K562 (cell line): ENCODE measurements at regions not wholly inside any gene's neighbourhood (a gene's known extent, or its start where the extent isn't known, plus 50 kb on each side); places are given as distances from the start of the nearest gene placed in this dataset.

Source experiments
- ATAC-seq: fragments of 200-7000 bp; cut with Tn5 transposase; 3 replicates; pipeline ENCODE4 v1.9.1; 2020; ENCODE audit warnings: moderate library complexity
- BruUV-seq: library from RNA; stranded (reverse); fragments of 400-500 nt; replicated peaks from 2 replicates; lab custom pipeline; 2021; lab: Mats Ljungman, UMichigan
- CTCF ChIA-PET: fragments of 300-600 bp; formaldehyde crosslinking; extraction: SDS; loops from one replicate; lab custom pipeline; 2021; ENCODE audit warnings: low intra/inter-chr PET ratio; lab: Yijun Ruan, JAX
- POLR2A ChIA-PET: fragments of 300-600, 350-650 bp; sonication (Branson Sonifier 250); formaldehyde crosslinking; extraction: SDS; loops from one replicate; lab custom pipeline; 2021; ENCODE audit warnings: antibody characterized with exemption, inconsistent platforms; lab: Yijun Ruan, JAX
- DNase-seq, 4 experiments: peaks; one replicate each; pipeline versions ENCODE4 v3.0.0 to v3.0.0-alpha.2; 2011 to 2018; ENCODE audit warnings: low spot score in 3 of 4, mixed read lengths in 3 of 4; ENCODE audit errors: extremely low read depth in 1 of 4
- FAIRE-seq: peaks from 2 replicates; lab custom pipeline; 2011; peaks lifted over from hg19 to GRCh38; lab: Jason Lieb, UNC
- H2AFZ ChIP-seq: 2 replicates; pipeline ENCODE4 v1.6.0; 2011; ENCODE audit warnings: low read depth, low read length, control low read depth, inconsistent platforms
- H3K27ac ChIP-seq: fragments of 200-600 bp; 3 replicates; pipeline ENCODE4 v1.8.0; 2011; ENCODE audit warnings: low read depth, mild to moderate bottlenecking, control low read depth, inconsistent platforms, low read length, moderate library complexity, mixed read lengths; ENCODE audit errors: extremely low read depth
- H3K27me3 ChIP-seq, 2 experiments: fragments of 300-600 bp in 1 of 2; 2 replicates in 1 of 2; 3 replicates in 1 of 2; pipeline versions ENCODE4 v1.6.0 to v1.8.0; 2011; ENCODE audit warnings: inconsistent platforms in 2 of 2, low read length in 2 of 2, mild to moderate bottlenecking in 1 of 2, mixed read lengths in 1 of 2, moderate library complexity in 1 of 2; ENCODE audit not compliant: control insufficient read depth in 2 of 2, insufficient read depth in 2 of 2
- H3K36me3 ChIP-seq: fragments of 300-600 bp; 3 replicates; pipeline ENCODE4 v1.8.0; 2011; ENCODE audit warnings: mild to moderate bottlenecking, low read length, inconsistent platforms; ENCODE audit not compliant: control insufficient read depth, insufficient read depth
- H3K4me1 ChIP-seq, 2 experiments: fragments of 200-600 bp in 1 of 2; replicated peaks in 1 of 2; 2 replicates in 1 of 2; 3 replicates in 1 of 2; pipeline versions ENCODE4 v1.5.1 to v1.8.0; 2011; ENCODE audit warnings: inconsistent platforms in 2 of 2, low read length in 2 of 2, mild to moderate bottlenecking in 1 of 2, mixed read lengths in 1 of 2, moderate library complexity in 1 of 2; ENCODE audit not compliant: control insufficient read depth in 2 of 2, insufficient read depth in 2 of 2
- H3K4me2 ChIP-seq: 2 replicates; pipeline ENCODE4 v1.6.1; 2011; ENCODE audit warnings: low read length, control low read depth, inconsistent platforms, mixed read lengths; ENCODE audit not compliant: insufficient read depth
- H3K4me3 ChIP-seq: fragments of 200-600 bp; sonication (generic), shearing (Covaris generic); 2 replicates; pipeline ENCODE4 v1.5.1; 2016; ENCODE audit warnings: control low read depth, inconsistent platforms
- H3K79me2 ChIP-seq: fragments of 200-600 bp; 3 replicates; pipeline ENCODE4 v1.8.0; 2011; ENCODE audit warnings: low read length, inconsistent platforms; ENCODE audit not compliant: control insufficient read depth, insufficient read depth
- H3K9ac ChIP-seq, 2 experiments: 2 replicates each; pipeline versions ENCODE4 v1.6.0 to v1.6.1; 2011; ENCODE audit warnings: low read depth in 2 of 2, low read length in 2 of 2, control low read depth in 1 of 2, inconsistent platforms in 1 of 2, mild to moderate bottlenecking in 1 of 2, mixed read lengths in 1 of 2; ENCODE audit not compliant: insufficient read depth in 1 of 2
- H3K9me1 ChIP-seq: one replicate; pipeline ENCODE4 v1.6.0; 2011; ENCODE audit warnings: inconsistent platforms, mild to moderate bottlenecking, low read length, moderate library complexity; ENCODE audit not compliant: control insufficient read depth, insufficient read depth
- H3K9me3 ChIP-seq: replicated peaks from 2 replicates; pipeline ENCODE4 v1.5.1; 2011; ENCODE audit warnings: low read depth, low read length, inconsistent platforms; ENCODE audit not compliant: control insufficient read depth, insufficient read depth
- H4K20me1 ChIP-seq: replicated peaks from 2 replicates; pipeline ENCODE4 v1.6.1; 2011; ENCODE audit warnings: low read length, inconsistent platforms, mixed read lengths; ENCODE audit not compliant: control insufficient read depth, insufficient read depth
- BMI1 ChIP-seq: fragments of 150-350 bp; IDR thresholded peaks from 2 replicates; pipeline ENCODE4 v1.6.1; 2014; ENCODE audit warnings: low read length
- CEBPZ ChIP-seq: fragments of 150-350 bp; IDR thresholded peaks from 2 replicates; pipeline ENCODE4 v1.6.1; 2014; ENCODE audit warnings: low read depth, mild to moderate bottlenecking, low read length, borderline replicate concordance
- ELK3 ChIP-seq: fragments of 450-650 bp; formaldehyde crosslinking; IDR thresholded peaks from 2 replicates; pipeline ENCODE4 v1.4.0; 2020; ENCODE audit warnings: mild to moderate bottlenecking
- ETS2 ChIP-seq: IDR thresholded peaks from 2 replicates; pipeline ENCODE4 v1.6.1; 2016; ENCODE audit warnings: borderline replicate concordance, missing genetic modification characterization, mild to moderate bottlenecking, moderate library complexity, missing compliant biosample characterization; ENCODE audit not compliant: poor library complexity, severe bottlenecking
- HINFP ChIP-seq: fragments of 450-650 bp; conservative IDR thresholded peaks from 2 replicates; pipeline ENCODE4 v1.6.1; 2016; ENCODE audit warnings: missing genetic modification characterization, low read depth, mild to moderate bottlenecking, control low read depth, missing compliant biosample characterization
- HMG20B ChIP-seq: fragments of 250-450 bp; sonication (Bioruptor Pico); IDR thresholded peaks from 2 replicates; pipeline ENCODE4 v1.5.0; 2021; ENCODE audit warnings: mild to moderate bottlenecking
- IRF9 ChIP-seq: fragments of 450-650 bp; IDR thresholded peaks from 2 replicates; pipeline ENCODE4 v1.6.1; 2016; ENCODE audit warnings: missing biosample characterization, missing genetic modification characterization
- NCOA2 ChIP-seq, 2 experiments: fragments of 450-650 bp; IDR thresholded peaks; 2 replicates each; pipeline ENCODE4 v1.6.1; 2018; ENCODE audit warnings: mild to moderate bottlenecking in 2 of 2, moderate library complexity in 1 of 2; ENCODE audit not compliant: partially characterized antibody in 2 of 2
- RCOR1 ChIP-seq, 2 experiments: IDR thresholded peaks; 2 replicates each; pipeline ENCODE4 v1.6.1; 2012; ENCODE audit warnings: low read depth in 2 of 2, low read length in 2 of 2, borderline replicate concordance in 1 of 2, improper control_type of control experiment in 1 of 2
- RFX5 ChIP-seq: IDR thresholded peaks from 2 replicates; pipeline ENCODE4 v1.6.1; 2011; ENCODE audit warnings: low read depth, mild to moderate bottlenecking, improper control_type of control experiment, low read length
- TAL1 ChIP-seq: fragments of 450-650 bp; IDR thresholded peaks from 2 replicates; pipeline ENCODE4 v1.6.1; 2016; ENCODE audit warnings: mild to moderate bottlenecking
- ZNF324 ChIP-seq: fragments of 250-450 bp; sonication (Bioruptor Pico); IDR thresholded peaks from 2 replicates; pipeline ENCODE4 v1.4.0; 2020; ENCODE audit warnings: mild to moderate bottlenecking
- WGBS: fragments of 100-300 bp; shearing (Covaris generic); methylation state at CpG from one replicate; pipeline ENCODE4 v1.1.6; 2016; ENCODE audit warnings: low coverage, mixed read lengths; ENCODE audit not compliant: insufficient coverage; ENCODE audit errors: missing lambda C conversion rate; 5-methylcytosine and 5-hydroxymethylcytosine counted together
- in situ Hi-C: fragments of 300-500 bp; cut with MboI; formaldehyde crosslinking; loops from 4 replicates; pipeline ENCODE4 v1.15.0; 2018; ENCODE audit warnings: inconsistent platforms, mixed read lengths
- intact Hi-C: fragments of 100-400 bp; cut with micrococcal nuclease; formaldehyde crosslinking; loops from 2 replicates; pipeline ENCODE4 v1.14.2; 2022

GRCh38 chr6:137353346-137353745 is 134.2 kb upstream of the IFNGR1 start:
- intact Hi-C loops (no loop called here), in situ Hi-C loops (no loop called here)
- Histone ChIP-seq H3K9ac (no peak overlapping the region), H3K4me3 (no peak overlapping the region), H3K79me2 (no peaks in the 10 kb centered on the region), H4K20me1 (no peaks in the 10 kb centered on the region), H3K36me3 (no peaks in the 10 kb centered on the region), H3K4me2 (no peak overlapping the region), H3K4me1 (no peaks in the 10 kb centered on the region), H3K9me3 (no peaks in the 10 kb centered on the region), H3K9me1 (no peaks in the 10 kb centered on the region), H3K27me3 (peaks cover 0 to 3% of the 10 kb centered on the region in 2 experiments; a peak in 3 of 5 replicates), H2AFZ (no peak overlapping the region), H3K27ac (no peak overlapping the region)
- DNase-seq (no peak), FAIRE-seq (no peak), ATAC-seq (no peak)
- 17% methylated on average over 2 of the region's 2 CpGs for WGBS
- CTCF ChIA-PET: no interaction called here
- BruUV-seq: no TSS peak
- POLR2A ChIA-PET: no interaction called here
- no peak for TF ChIP-seq IRF9 (tag)
- no peak for TF ChIP-seq ETS2 (tag)
- no peak for TF ChIP-seq RFX5
- no peak for TF ChIP-seq RCOR1 (IDR thresholded peaks at IDR 0.05; ENCODE audit: borderline replicate concordance in 1 of 2, low read depth in 2 of 2, low read length in 2 of 2)
- TF ChIP-seq TAL1: no peak
- TF ChIP-seq ZNF324 (CRISPR knock-in tag): no peak
- TF ChIP-seq HMG20B (CRISPR knock-in tag): no peak
- no peak for TF ChIP-seq HINFP (tag)
- no peak for TF ChIP-seq ELK3 (CRISPR knock-in tag)
- TF ChIP-seq CEBPZ: no peak
- TF ChIP-seq NCOA2 (IDR thresholded peaks at IDR 0.05; ENCODE audit: partially characterized antibody in 2 of 2): no peak
- TF ChIP-seq BMI1: no peak
